Astrocyte (in vitro differentiated cells and primary cell): ENCODE measurements at regions not wholly inside any gene's neighbourhood (a gene's known extent, or its start where the extent isn't known, plus 50 kb on each side); places are given as distances from the start of the nearest gene placed in this dataset.

ENCODE experiments used
- DNase-seq: peaks from one replicate; pipeline ENCODE4 v3.0.0-alpha.2; 2010; ENCODE audit warnings: low read depth
- FAIRE-seq: peaks from 2 replicates; lab custom pipeline; 2011; peaks lifted over from hg19 to GRCh38; lab: Jason Lieb, UNC
- H2AFZ ChIP-seq: 2 replicates; pipeline ENCODE4 v1.6.0; 2012; ENCODE audit warnings: low read depth, low read length, inconsistent platforms
- H3K27ac ChIP-seq: 2 replicates; pipeline ENCODE4 v1.5.1; 2011; ENCODE audit warnings: low read depth, low read length, inconsistent platforms
- H3K27me3 ChIP-seq: 2 replicates; pipeline ENCODE4 v1.6.0; 2011; ENCODE audit warnings: low read length, inconsistent platforms; ENCODE audit not compliant: insufficient read depth
- H3K36me3 ChIP-seq: 2 replicates; pipeline ENCODE4 v1.5.1; 2011; ENCODE audit warnings: low read length, inconsistent platforms; ENCODE audit not compliant: insufficient read depth
- H3K4me1 ChIP-seq: 2 replicates; pipeline ENCODE4 v1.5.1; 2011; ENCODE audit warnings: low read length, inconsistent platforms; ENCODE audit not compliant: insufficient read depth
- H3K4me2 ChIP-seq: 2 replicates; pipeline ENCODE4 v1.6.0; 2012; ENCODE audit warnings: low read length, inconsistent platforms
- H3K4me3 ChIP-seq: 2 replicates; pipeline ENCODE4 v1.5.1; 2011; ENCODE audit warnings: low read depth, mild to moderate bottlenecking, low read length, inconsistent platforms; ENCODE audit not compliant: insufficient read depth
- H3K79me2 ChIP-seq: 2 replicates; pipeline ENCODE4 v1.6.0; 2012; ENCODE audit warnings: mild to moderate bottlenecking, low read length, inconsistent platforms; ENCODE audit not compliant: insufficient read depth
- H3K9ac ChIP-seq: 2 replicates; pipeline ENCODE4 v1.6.0; 2012; ENCODE audit warnings: mild to moderate bottlenecking, low read length, inconsistent platforms
- H3K9me3 ChIP-seq: 2 replicates; pipeline ENCODE4 v1.5.1; 2012; ENCODE audit warnings: low read depth, mild to moderate bottlenecking, low read length, inconsistent platforms; ENCODE audit not compliant: insufficient read depth
- H4K20me1 ChIP-seq: 2 replicates; pipeline ENCODE4 v1.6.0; 2012; ENCODE audit warnings: low read length, inconsistent platforms; ENCODE audit not compliant: insufficient read depth
- H3K27ac Mint-ChIP-seq: one replicate; pipeline ENCODE4 v1.8.0; 2021; ENCODE audit warnings: mild to moderate bottlenecking, mixed read lengths; ENCODE audit not compliant: unreplicated experiment
- H3K27me3 Mint-ChIP-seq: one replicate; pipeline ENCODE4 v1.8.0; 2021; ENCODE audit warnings: low read depth, mixed read lengths; ENCODE audit not compliant: unreplicated experiment
- H3K36me3 Mint-ChIP-seq: one replicate; pipeline ENCODE4 v1.8.0; 2021; ENCODE audit warnings: low read depth, mixed read lengths; ENCODE audit not compliant: unreplicated experiment
- H3K4me1 Mint-ChIP-seq: one replicate; pipeline ENCODE4 v1.8.0; 2021; ENCODE audit warnings: low read depth, mixed read lengths; ENCODE audit not compliant: unreplicated experiment
- H3K4me3 Mint-ChIP-seq: one replicate; pipeline ENCODE4 v1.8.0; 2021; ENCODE audit warnings: mild to moderate bottlenecking, moderate library complexity, mixed read lengths; ENCODE audit not compliant: unreplicated experiment
- H3K9me3 Mint-ChIP-seq: one replicate; pipeline ENCODE4 v1.8.0; 2021; ENCODE audit warnings: mild to moderate bottlenecking, mixed read lengths; ENCODE audit not compliant: unreplicated experiment
- CTCF ChIP-seq: IDR thresholded peaks from 2 replicates; pipeline ENCODE4 v1.5.1; 2011; ENCODE audit warnings: low read depth, mild to moderate bottlenecking, inconsistent platforms, low read length, moderate library complexity; ENCODE audit not compliant: insufficient read depth
- EZH2 ChIP-seq: IDR thresholded peaks from 2 replicates; pipeline ENCODE4 v1.6.1; 2012; ENCODE audit warnings: mild to moderate bottlenecking, low read length, inconsistent platforms; ENCODE audit not compliant: insufficient read depth

DNA sequence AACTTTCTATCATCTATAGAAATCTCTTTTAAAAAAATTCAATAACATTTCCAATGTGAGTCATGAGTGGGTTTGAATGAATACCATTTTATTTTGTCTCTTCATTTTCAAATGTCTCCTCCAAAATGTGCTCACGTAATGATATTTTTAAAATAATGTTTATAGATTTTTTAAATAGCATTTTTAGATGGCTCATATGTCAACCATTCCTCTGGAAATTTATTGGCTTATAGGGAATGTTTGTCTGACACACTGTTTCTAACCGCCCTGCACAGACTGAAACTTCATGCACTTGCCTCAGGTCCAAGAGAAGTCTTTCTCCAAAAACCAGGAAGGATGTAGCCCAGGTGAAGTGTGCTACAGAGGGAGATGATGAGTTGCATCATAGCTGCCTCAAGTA lies 88.8 kb upstream of the PLEKHG7 start:
- Histone ChIP-seq H3K79me2 (no peaks in the 10 kb centered on the region), H3K27ac (no peak overlapping the region), H3K36me3 (no peaks in the 10 kb centered on the region), H3K4me1 (no peaks in the 10 kb centered on the region), H3K9me3 (no peaks in the 10 kb centered on the region), H3K9ac (no peak overlapping the region), H3K27me3 (no peaks in the 10 kb centered on the region), H2AFZ (no peak overlapping the region), H3K4me3 (no peak overlapping the region), H4K20me1 (no peaks in the 10 kb centered on the region), H3K4me2 (no peak overlapping the region)
- Mint-ChIP-seq H3K27ac (no peak overlapping the region), H3K9me3 (peaks cover 2% of the 10 kb centered on the region), H3K4me3 (no peak overlapping the region), H3K36me3 (no peaks in the 10 kb centered on the region), H3K4me1 (peaks cover 6% of the 10 kb centered on the region), H3K27me3 (no peaks in the 10 kb centered on the region)
- TF ChIP-seq EZH2, result no peak
- TF ChIP-seq CTCF, result no peak
- FAIRE-seq (no peak), DNase-seq (no peak)

GRCh38 chr12:92612611-92613010 lies 90.2 kb upstream of the PLEKHG7 start:
- Histone ChIP-seq H3K27ac (no peak overlapping the region), H3K27me3 (no peaks in the 10 kb centered on the region), H3K4me2 (no peak overlapping the region), H3K9me3 (no peaks in the 10 kb centered on the region), H2AFZ (no peak overlapping the region), H3K36me3 (no peaks in the 10 kb centered on the region), H4K20me1 (no peaks in the 10 kb centered on the region), H3K9ac (no peak overlapping the region), H3K79me2 (no peaks in the 10 kb centered on the region), H3K4me3 (no peak overlapping the region), H3K4me1 (no peaks in the 10 kb centered on the region)
- Mint-ChIP-seq H3K4me3 (no peak overlapping the region), H3K9me3 (no peaks in the 10 kb centered on the region), H3K27ac (no peak overlapping the region), H3K27me3 (no peaks in the 10 kb centered on the region), H3K4me1 (peaks cover 12% of the 10 kb centered on the region), H3K36me3 (no peaks in the 10 kb centered on the region)
- FAIRE-seq (no peak), DNase-seq (no peak)
- TF ChIP-seq EZH2 (no peak), CTCF (no peak)

GRCh38 chr12:92608151-92609091 lies 94.4 kb upstream of the PLEKHG7 start:
- Histone ChIP-seq H3K27ac (no peak overlapping the region), H3K9ac (no peak overlapping the region), H3K9me3 (no peaks in the 10 kb centered on the region), H3K4me2 (peak overlapping the region; percentile 39), H3K27me3 (no peaks in the 10 kb centered on the region), H4K20me1 (no peaks in the 10 kb centered on the region), H3K4me1 (no peaks in the 10 kb centered on the region), H2AFZ (no peak overlapping the region), H3K4me3 (no peak overlapping the region), H3K79me2 (no peaks in the 10 kb centered on the region), H3K36me3 (no peaks in the 10 kb centered on the region)
- H3K27me3 Mint-ChIP-seq, result no peaks in the 10 kb centered on the region
- no peaks in the 10 kb centered on the region for H3K9me3 Mint-ChIP-seq
- TF ChIP-seq CTCF, result peak; percentile 69
- TF ChIP-seq EZH2, result no peak
- no peaks in the 10 kb centered on the region for H3K36me3 Mint-ChIP-seq
- peaks cover 14% of the 10 kb centered on the region for H3K4me1 Mint-ChIP-seq
- no peak overlapping the region for H3K4me3 Mint-ChIP-seq
- FAIRE-seq (peak; percentile 50), DNase-seq (peak; percentile 33)
- no peak overlapping the region for H3K27ac Mint-ChIP-seq
